ENCODE measurements at regions not wholly inside any gene's neighbourhood (a gene's known extent, or its start where the extent isn't known, plus 50 kb on each side); places are given as distances from the start of the nearest gene placed in this dataset.

- WGBS (ENCODE audit: extremely low coverage, insufficient read length, low lambda C conversion rate): no CpG with 5 or more reads among the region's 1 CpG
- H3K27ac Mint-ChIP-seq: no peak overlapping the region
- H3K4me1 ChIP-seq (ENCODE audit: insufficient read depth, low read length): no peaks in the 10 kb centered on the region
These were observed 1208.6 kb downstream of the CDH11 start for GRCh38 chr16:63913290-63913689.

More at GRCh38 chr16:63913290-63913689, 1208.6 kb downstream of the CDH11 start:
- H3K79me1 ChIP-seq (ENCODE audit: insufficient read depth, low read depth, low read length, poor library complexity, severe bottlenecking): no peaks in the 10 kb centered on the region
- H3K4me2 ChIP-seq (ENCODE audit: insufficient read depth, insufficient read length, low read length): no peak overlapping the region
- H4K20me1 ChIP-seq (ENCODE audit: control insufficient read depth, insufficient read depth, insufficient read length): no peaks in the 10 kb centered on the region
- no peak overlapping the region for H2AFZ ChIP-seq (ENCODE audit: low read length)
- Mint-ChIP-seq H3K27me3 (ENCODE audit: low read depth) (no peaks in the 10 kb centered on the region), H3K4me3 (no peak overlapping the region), H3K4me1 (no peaks in the 10 kb centered on the region), H3K36me3 (ENCODE audit: insufficient read depth in 1 of 3, low read depth in 3 of 3) (peaks cover 0 to 3% (median under 1%) of the 10 kb centered on the region in 3 experiments; a peak in 3 of 7 replicates), H3K9me3 (peaks cover under 1 to 2% of the 10 kb centered on the region in 2 experiments; a peak in 2 of 5 replicates)
- no peaks in the 10 kb centered on the region for H3K27me3 ChIP-seq (ENCODE audit: insufficient read depth, low read length)
- no peak overlapping the region for H4K91ac ChIP-seq (ENCODE audit: insufficient read length, low read depth, low read length)
- H2BK20ac ChIP-seq (ENCODE audit: low read depth, low read length, poor library complexity, severe bottlenecking): no peak overlapping the region
- no peaks in the 10 kb centered on the region for H3K9me3 ChIP-seq (ENCODE audit: control insufficient read depth, low read depth, low read length)
- no peak overlapping the region for H4K8ac ChIP-seq (replicated peaks; ENCODE audit: insufficient read length, low read depth, low read length)
- H4K5ac ChIP-seq (ENCODE audit: insufficient read length, low read depth, low read length): no peak overlapping the region
- no peak overlapping the region for H3K18ac ChIP-seq (ENCODE audit: insufficient read length, low read depth, low read length)
- no peak overlapping the region for H3K27ac ChIP-seq (ENCODE audit: insufficient read length, low read depth, low read length)
- no peak overlapping the region for H3K23ac ChIP-seq (ENCODE audit: insufficient read length, low read depth, low read length)
- H3K56ac ChIP-seq (ENCODE audit: insufficient read length, low read depth, low read length): no peak overlapping the region
- no peak overlapping the region for H2AK5ac ChIP-seq (ENCODE audit: insufficient read length, low read length)
- H3K79me2 ChIP-seq (ENCODE audit: insufficient read depth, low read length): no peaks in the 10 kb centered on the region
- DNase-seq: no peak
- no peak overlapping the region for H2BK15ac ChIP-seq (ENCODE audit: low read depth, low read length)
- H2BK5ac ChIP-seq (ENCODE audit: insufficient read length, low read length): no peak overlapping the region
- no peak overlapping the region for H2BK12ac ChIP-seq (ENCODE audit: insufficient read length, low read depth, low read length)
- no peak overlapping the region for H3K4ac ChIP-seq (ENCODE audit: low read depth, low read length)
- no peak overlapping the region for H3T11ph ChIP-seq (ENCODE audit: low read length)
- H3K14ac ChIP-seq (ENCODE audit: insufficient read depth, low read length): no peak overlapping the region
- no peak overlapping the region for H3K9ac ChIP-seq (ENCODE audit: extremely low read depth, insufficient read length, low read length)
- TF ChIP-seq CTCF (conservative IDR thresholded peaks at IDR 0.05): no peak
- no peak overlapping the region for H2BK120ac ChIP-seq (ENCODE audit: low read depth, low read length, poor library complexity, severe bottlenecking)
- H3K23me2 ChIP-seq (ENCODE audit: insufficient read length, low read depth, low read length, poor library complexity, severe bottlenecking): no peaks in the 10 kb centered on the region

Data from H9 (cell line).